Sigmoid colon (tissue), 6 donors: ENCODE measurements at regions not wholly inside any gene's neighbourhood (a gene's known extent, or its start where the extent isn't known, plus 50 kb on each side); places are given as distances from the start of the nearest gene placed in this dataset.

Experiments
- DNase-seq: peaks from one replicate; pipeline ENCODE4 v3.0.0-alpha.2; 2019
- H3K27ac ChIP-seq, 4 donors: fragments of 200-600 bp; sonication (generic); one replicate each; pipeline ENCODE4 v1.5.1; 2016 to 2019; ENCODE audit warnings: mild to moderate bottlenecking in 1 of 4
- H3K27me3 ChIP-seq, 3 donors: fragments of 200-600 bp; sonication (generic); one replicate each; pipeline ENCODE4 v1.5.1; 2019; ENCODE audit warnings: mild to moderate bottlenecking in 1 of 3
- H3K36me3 ChIP-seq, 4 donors: fragments of 200-600 bp; sonication (generic); one replicate each; pipeline ENCODE4 v1.5.1; 2016 to 2019
- H3K4me1 ChIP-seq, 4 donors: fragments of 200-600 bp; sonication (generic); one replicate each; pipeline ENCODE4 v1.5.1; 2017 to 2019
- H3K4me3 ChIP-seq, 4 donors: fragments of 200-600 bp; sonication (generic); one replicate each; pipeline ENCODE4 v1.5.1; 2017 to 2019; ENCODE audit warnings: mild to moderate bottlenecking in 2 of 4, moderate library complexity in 1 of 4
- H3K9me3 ChIP-seq, 4 donors: fragments of 200-600 bp in 3 of 4; sonication (generic) in 3 of 4; one replicate each; pipeline versions ENCODE4 v1.5.1 to v1.6.1; 2013 to 2019
- CTCF ChIP-seq, 4 experiments: fragments of 450-650 bp in 3 of 4; fragments of 200-600 bp in 1 of 4; IDR thresholded peaks; one replicate each; pipeline ENCODE4 v1.5.1; 2016 to 2019; ENCODE audit warnings: antibody characterized with exemption in 4 of 4, mild to moderate bottlenecking in 3 of 4, moderate library complexity in 2 of 4
- EP300 ChIP-seq, 4 donors: sonication (generic); formaldehyde crosslinking; IDR thresholded peaks; one replicate each; pipeline ENCODE4 v1.6.1; 2017; ENCODE audit warnings: antibody characterized with exemption in 4 of 4
- POLR2A ChIP-seq, 2 donors: fragments of 450-650 bp; IDR thresholded peaks; one replicate each; pipeline ENCODE4 v1.6.1; 2016; ENCODE audit warnings: antibody characterized with exemption in 2 of 2, mild to moderate bottlenecking in 2 of 2, moderate library complexity in 2 of 2
- POLR2AphosphoS5 ChIP-seq, 4 donors: sonication (generic); formaldehyde crosslinking; IDR thresholded peaks; one replicate each; pipeline ENCODE4 v1.6.1; 2017; ENCODE audit warnings: antibody characterized with exemption in 4 of 4
- WGBS, 2 donors: extraction: QIAGEN DNeasy Blood & Tissue Kit; methylation state at CpG; one replicate each; pipeline ENCODE4 v1.1.7; 2013; 5-methylcytosine and 5-hydroxymethylcytosine counted together
- intact Hi-C: fragments of 100-400 bp; cut with DNase I; formaldehyde crosslinking; loops from one replicate; pipeline ENCODE4 v1.15.1; 2023
- donor health status: healthy with polysubstance abuse.
- donor health status: healthy.

GRCh38 chr16:76906552-76906951, 284.4 kb upstream of the MON1B start:
- DNase-seq, result no peak
- WGBS, 2 donors, result 77 to 89% methylated on average over 2 of the region's 2 CpGs
- no peak for TF ChIP-seq POLR2A (IDR thresholded peaks at IDR 0.05)
- TF ChIP-seq EP300 (IDR thresholded peaks at IDR 0.05), result no peak
- no peak for TF ChIP-seq POLR2AphosphoS5 (IDR thresholded peaks at IDR 0.05)
- TF ChIP-seq CTCF (IDR thresholded peaks at IDR 0.05), result no peak
- H3K4me3 ChIP-seq, result no peak overlapping the region
- no peaks in the 10 kb centered on the region for H3K36me3 ChIP-seq
- H3K27me3 ChIP-seq, result no peaks in the 10 kb centered on the region
- H3K27ac ChIP-seq, result no peak overlapping the region
- no peaks in the 10 kb centered on the region for H3K9me3 ChIP-seq
- intact Hi-C loops, result no loop called here
- no peaks in the 10 kb centered on the region for H3K4me1 ChIP-seq

- WGBS, 2 donors, result 85 to 86% methylated on average over 3 of the region's 3 CpGs
Observed at GRCh38 chr16:76910931-76911330, 280.1 kb upstream of the MON1B start.

GRCh38 chr16:76913046-76913445, 277.9 kb upstream of the MON1B start:
- TF ChIP-seq POLR2A (IDR thresholded peaks at IDR 0.05) (no peak), EP300 (IDR thresholded peaks at IDR 0.05) (no peak), POLR2AphosphoS5 (IDR thresholded peaks at IDR 0.05) (no peak), CTCF (IDR thresholded peaks at IDR 0.05) (no peak)

More at GRCh38 chr16:76910931-76911330, 280.1 kb upstream of the MON1B start:
- H3K9me3 ChIP-seq, result no peaks in the 10 kb centered on the region
- H3K4me1 ChIP-seq, result no peaks in the 10 kb centered on the region
- H3K4me3 ChIP-seq, result no peak overlapping the region
- intact Hi-C loops, result no loop called here
- H3K27me3 ChIP-seq, result no peaks in the 10 kb centered on the region
- TF ChIP-seq EP300 (IDR thresholded peaks at IDR 0.05), result no peak
- TF ChIP-seq CTCF (IDR thresholded peaks at IDR 0.05), result no peak
- no peak for TF ChIP-seq POLR2A (IDR thresholded peaks at IDR 0.05)
- no peak for TF ChIP-seq POLR2AphosphoS5 (IDR thresholded peaks at IDR 0.05)
- H3K27ac ChIP-seq, result no peak overlapping the region
- no peaks in the 10 kb centered on the region for H3K36me3 ChIP-seq
- no peak for DNase-seq

GRCh38 chr16:76926042-76926441, 264.9 kb upstream of the MON1B start:
- intact Hi-C loops, result no loop called here
- no peak overlapping the region for H3K27ac ChIP-seq
- no peaks in the 10 kb centered on the region for H3K36me3 ChIP-seq
- no peak for DNase-seq
- H3K4me1 ChIP-seq, result no peaks in the 10 kb centered on the region
- H3K9me3 ChIP-seq, result no peaks in the 10 kb centered on the region
- no peaks in the 10 kb centered on the region for H3K27me3 ChIP-seq
- no peak for TF ChIP-seq CTCF (IDR thresholded peaks at IDR 0.05)
- TF ChIP-seq POLR2A (IDR thresholded peaks at IDR 0.05), result no peak
- no peak for TF ChIP-seq EP300 (IDR thresholded peaks at IDR 0.05)
- TF ChIP-seq POLR2AphosphoS5 (IDR thresholded peaks at IDR 0.05), result no peak
- WGBS, 2 donors, result 38 to 68% methylated on average over 2 of the region's 2 CpGs
- no peak overlapping the region for H3K4me3 ChIP-seq

More at GRCh38 chr16:76913046-76913445, 277.9 kb upstream of the MON1B start:
- 85 to 90% methylated on average over 1 of the region's 1 CpG for WGBS, 2 donors
- Histone ChIP-seq H3K4me1 (no peaks in the 10 kb centered on the region), H3K27ac (no peak overlapping the region), H3K36me3 (no peaks in the 10 kb centered on the region), H3K27me3 (no peaks in the 10 kb centered on the region), H3K4me3 (no peak overlapping the region), H3K9me3 (no peaks in the 10 kb centered on the region)
- intact Hi-C loops, result no loop called here
- no peak for DNase-seq

- no peaks in the 10 kb centered on the region for H3K27me3 ChIP-seq
- no peak for DNase-seq
- TF ChIP-seq POLR2AphosphoS5 (IDR thresholded peaks at IDR 0.05) (no peak), POLR2A (IDR thresholded peaks at IDR 0.05) (no peak), CTCF (IDR thresholded peaks at IDR 0.05) (no peak), EP300 (IDR thresholded peaks at IDR 0.05) (no peak)
- intact Hi-C loops, result no loop called here
- H3K9me3 ChIP-seq, result no peaks in the 10 kb centered on the region
- H3K4me3 ChIP-seq, result no peak overlapping the region
- WGBS, 2 donors, result 19 to 41% methylated on average over 1 of the region's 1 CpG
- H3K36me3 ChIP-seq, result no peaks in the 10 kb centered on the region
- no peak overlapping the region for H3K27ac ChIP-seq
- no peaks in the 10 kb centered on the region for H3K4me1 ChIP-seq
Observed at GRCh38 chr16:76926595-76926994, 264.4 kb upstream of the MON1B start.
